ENCODE measurements at regions not wholly inside any gene's neighbourhood (a gene's known extent, or its start where the extent isn't known, plus 50 kb on each side); places are given as distances from the start of the nearest gene placed in this dataset.

GRCh38 chr1:221834698-221835513 is 93.0 kb upstream of the DUSP10 start:
- peaks cover under 1 to 27% of the 10 kb centered on the region in 2 donors for H3K4me1 ChIP-seq (ENCODE audit: control insufficient read depth in 2 of 2, insufficient read depth in 2 of 2, low read length in 2 of 2)
- ATAC-seq = no peak
- Mint-ChIP-seq H3K36me3 (peaks cover 0 to 9% (median 0%) of the 10 kb centered on the region in 5 donors), H3K4me3 (no peak overlapping the region), H3K4me1 (peaks cover 9 to 73% (median 16%) of the 10 kb centered on the region in 7 donors), H3K27me3 (peaks cover 0 to 5% (median 0%) of the 10 kb centered on the region in 5 donors), H3K9me3 (peaks cover 0 to 2% (median 0%) of the 10 kb centered on the region in 11 donors), H3K27ac (no peak overlapping the region)
- POLR2A ChIA-PET = no interaction called here
- no peaks in the 10 kb centered on the region for H3K9me3 ChIP-seq (ENCODE audit: control insufficient read depth in 2 of 3, low read length in 3 of 3)
- no peak overlapping the region for H3K27ac ChIP-seq (ENCODE audit: low read depth, low read length)
- no peaks in the 10 kb centered on the region for H3K36me3 ChIP-seq (ENCODE audit: control insufficient read depth in 2 of 3, insufficient read depth in 3 of 3, low read length in 3 of 3)
- no peak for DNase-seq
- H3K27me3 ChIP-seq (ENCODE audit: control insufficient read depth in 2 of 2, insufficient read depth in 2 of 2, low read length in 2 of 2) = no peaks in the 10 kb centered on the region
- CTCF ChIA-PET = interaction anchor here (0.6 kb wide), 1 partner anchor 759 kb away, joined by 5 read pairs; no protein-coding TSS in a partner anchor
- no peak overlapping the region for H3K4me3 ChIP-seq (ENCODE audit: low read length)
- intact Hi-C loops (cut with micrococcal nuclease) = loop anchor here in 1 of 2 donors (10.0 kb wide), 1 partner anchor 620 kb away; no protein-coding TSS in a partner anchor

- CTCF ChIA-PET = no interaction called here
- Mint-ChIP-seq H3K27ac (no peak overlapping the region), H3K27me3 (peaks cover 0 to 4% (median 0%) of the 10 kb centered on the region in 5 donors), H3K4me3 (no peak overlapping the region), H3K36me3 (peaks cover 0 to 12% (median 0%) of the 10 kb centered on the region in 5 donors), H3K4me1 (peaks cover 6 to 78% (median 19%) of the 10 kb centered on the region in 7 donors), H3K9me3 (peaks cover 0 to 1% (median 0%) of the 10 kb centered on the region in 11 donors)
- Histone ChIP-seq H3K4me3 (ENCODE audit: low read length) (no peak overlapping the region), H3K4me1 (ENCODE audit: control insufficient read depth in 2 of 2, insufficient read depth in 2 of 2, low read length in 2 of 2) (peaks cover 9 to 25% of the 10 kb centered on the region in 2 donors), H3K36me3 (ENCODE audit: control insufficient read depth in 2 of 3, insufficient read depth in 3 of 3, low read length in 3 of 3) (no peaks in the 10 kb centered on the region), H3K27me3 (ENCODE audit: control insufficient read depth in 2 of 2, insufficient read depth in 2 of 2, low read length in 2 of 2) (no peaks in the 10 kb centered on the region), H3K27ac (ENCODE audit: low read depth, low read length) (no peak overlapping the region), H3K9me3 (ENCODE audit: control insufficient read depth in 2 of 3, low read length in 3 of 3) (no peaks in the 10 kb centered on the region)
- intact Hi-C loops (cut with micrococcal nuclease) = loop anchor here in 1 of 2 donors (10.0 kb wide), 1 partner anchor 622 kb away; no protein-coding TSS in a partner anchor
- POLR2A ChIA-PET = no interaction called here
- ATAC-seq = no peak
- no peak for DNase-seq
Measured at GRCh38 chr1:221832617-221833016, 90.7 kb upstream of the DUSP10 start.

- intact Hi-C loops (cut with micrococcal nuclease) = loop anchor here in 1 of 2 donors (10.0 kb wide), 1 partner anchor 623 kb away; no protein-coding TSS in a partner anchor
- Mint-ChIP-seq H3K9me3 (peaks cover 0 to 1% (median 0%) of the 10 kb centered on the region in 11 donors), H3K4me3 (no peak overlapping the region), H3K36me3 (peaks cover 0 to 12% (median 0%) of the 10 kb centered on the region in 5 donors), H3K27me3 (no peaks in the 10 kb centered on the region), H3K27ac (no peak overlapping the region), H3K4me1 (peaks cover 3 to 79% (median 20%) of the 10 kb centered on the region in 7 donors)
- no peaks in the 10 kb centered on the region for H3K27me3 ChIP-seq (ENCODE audit: control insufficient read depth in 2 of 2, insufficient read depth in 2 of 2, low read length in 2 of 2)
- H3K4me1 ChIP-seq (ENCODE audit: control insufficient read depth in 2 of 2, insufficient read depth in 2 of 2, low read length in 2 of 2) = peaks cover 9 to 29% of the 10 kb centered on the region in 2 donors
- no peaks in the 10 kb centered on the region for H3K9me3 ChIP-seq (ENCODE audit: control insufficient read depth in 2 of 3, low read length in 3 of 3)
- POLR2A ChIA-PET = no interaction called here
- H3K36me3 ChIP-seq (ENCODE audit: control insufficient read depth in 2 of 3, insufficient read depth in 3 of 3, low read length in 3 of 3) = no peaks in the 10 kb centered on the region
- DNase-seq (no peak), ATAC-seq (no peak)
- CTCF ChIA-PET = no interaction called here
- H3K4me3 ChIP-seq (ENCODE audit: low read length) = no peak overlapping the region
- no peak overlapping the region for H3K27ac ChIP-seq (ENCODE audit: low read depth, low read length)
Measured at GRCh38 chr1:221832151-221832550, 90.3 kb upstream of the DUSP10 start.

GRCh38 chr1:221829327-221830015 is 87.6 kb upstream of the DUSP10 start:
- ATAC-seq (peak; percentile 88), DNase-seq (peak in 1 of 9 donors; percentile 42)
- CTCF ChIA-PET = no interaction called here
- H3K4me1 Mint-ChIP-seq = peaks cover 13 to 79% (median 29%) of the 10 kb centered on the region in 7 donors
- Histone ChIP-seq H3K36me3 (ENCODE audit: control insufficient read depth in 2 of 3, insufficient read depth in 3 of 3, low read length in 3 of 3) (no peaks in the 10 kb centered on the region), H3K4me3 (ENCODE audit: low read length) (peak overlapping the region; percentile 16), H3K27ac (ENCODE audit: low read depth, low read length) (no peak overlapping the region), H3K27me3 (ENCODE audit: control insufficient read depth in 2 of 2, insufficient read depth in 2 of 2, low read length in 2 of 2) (no peaks in the 10 kb centered on the region), H3K9me3 (ENCODE audit: control insufficient read depth in 2 of 3, low read length in 3 of 3) (no peaks in the 10 kb centered on the region), H3K4me1 (ENCODE audit: control insufficient read depth in 2 of 2, insufficient read depth in 2 of 2, low read length in 2 of 2) (peaks cover 15 to 36% of the 10 kb centered on the region in 2 donors)
- intact Hi-C loops (cut with micrococcal nuclease) = loop anchor here (1.0 to 10.0 kb wide), 6 partner anchors 35 to 625 kb away; partner anchors contain the start of gene DUSP10 (in 1 of the 2)
- peak overlapping the region in 4 of 10 donors; percentile 3 to 74 (median 44) for H3K4me3 Mint-ChIP-seq
- no peaks in the 10 kb centered on the region for H3K27me3 Mint-ChIP-seq
- H3K27ac Mint-ChIP-seq = peak overlapping the region in 3 of 9 donors; percentile 61 to 95 (median 68)
- H3K9me3 Mint-ChIP-seq = peaks cover 0 to 4% (median 0%) of the 10 kb centered on the region in 11 donors
- POLR2A ChIA-PET = no interaction called here
- peaks cover 0 to 23% (median 0%) of the 10 kb centered on the region in 5 donors for H3K36me3 Mint-ChIP-seq

- H3K9me3 Mint-ChIP-seq = peaks cover 0 to 7% (median 0%) of the 10 kb centered on the region in 11 donors
- no peaks in the 10 kb centered on the region for H3K9me3 ChIP-seq (ENCODE audit: control insufficient read depth in 2 of 3, low read length in 3 of 3)
- H3K36me3 Mint-ChIP-seq = peaks cover 0 to 21% (median 0%) of the 10 kb centered on the region in 5 donors
- no peak overlapping the region for H3K4me3 Mint-ChIP-seq
- peak overlapping the region in 2 of 9 donors; percentile 49 to 81 for H3K27ac Mint-ChIP-seq
- ChIA-PET CTCF (no interaction called here), POLR2A (no interaction called here)
- H3K27me3 ChIP-seq (ENCODE audit: control insufficient read depth in 2 of 2, insufficient read depth in 2 of 2, low read length in 2 of 2) = no peaks in the 10 kb centered on the region
- H3K27ac ChIP-seq (ENCODE audit: low read depth, low read length) = no peak overlapping the region
- H3K4me3 ChIP-seq (ENCODE audit: low read length) = no peak overlapping the region
- ATAC-seq (no peak), DNase-seq (no peak)
- no peaks in the 10 kb centered on the region for H3K36me3 ChIP-seq (ENCODE audit: control insufficient read depth in 2 of 3, insufficient read depth in 3 of 3, low read length in 3 of 3)
- intact Hi-C loops (cut with micrococcal nuclease) = loop anchor here in 1 of 2 donors (5.0 kb wide), 1 partner anchor 45 kb away; no protein-coding TSS in a partner anchor
- H3K4me1 ChIP-seq (ENCODE audit: control insufficient read depth in 2 of 2, insufficient read depth in 2 of 2, low read length in 2 of 2) = peaks cover 15 to 36% of the 10 kb centered on the region in 2 donors
- peaks cover 13 to 69% (median 29%) of the 10 kb centered on the region in 7 donors for H3K4me1 Mint-ChIP-seq
- H3K27me3 Mint-ChIP-seq = no peaks in the 10 kb centered on the region
Measured at GRCh38 chr1:221827307-221827642, 85.4 kb upstream of the DUSP10 start.

- intact Hi-C loops (cut with micrococcal nuclease) = loop anchor here in 1 of 2 donors (5.0 kb wide), 1 partner anchor 43 kb away; no protein-coding TSS in a partner anchor
- peaks cover 15 to 26% of the 10 kb centered on the region in 2 donors for H3K4me1 ChIP-seq (ENCODE audit: control insufficient read depth in 2 of 2, insufficient read depth in 2 of 2, low read length in 2 of 2)
- no peak for ATAC-seq
- ChIA-PET POLR2A (no interaction called here), CTCF (no interaction called here)
- no peaks in the 10 kb centered on the region for H3K27me3 ChIP-seq (ENCODE audit: control insufficient read depth in 2 of 2, insufficient read depth in 2 of 2, low read length in 2 of 2)
- DNase-seq = no peak
- H3K36me3 Mint-ChIP-seq = peaks cover 0 to 20% (median 0%) of the 10 kb centered on the region in 5 donors
- no peaks in the 10 kb centered on the region for H3K27me3 Mint-ChIP-seq
- no peak overlapping the region for H3K4me3 ChIP-seq (ENCODE audit: low read length)
- H3K4me3 Mint-ChIP-seq = no peak overlapping the region
- H3K9me3 ChIP-seq (ENCODE audit: control insufficient read depth in 2 of 3, low read length in 3 of 3) = no peaks in the 10 kb centered on the region
- H3K9me3 Mint-ChIP-seq = peaks cover 0 to 7% (median 0%) of the 10 kb centered on the region in 11 donors
- no peaks in the 10 kb centered on the region for H3K36me3 ChIP-seq (ENCODE audit: control insufficient read depth in 2 of 3, insufficient read depth in 3 of 3, low read length in 3 of 3)
- H3K4me1 Mint-ChIP-seq = peaks cover 13 to 51% (median 26%) of the 10 kb centered on the region in 7 donors
- no peak overlapping the region for H3K27ac ChIP-seq (ENCODE audit: low read depth, low read length)
- peak overlapping the region in 1 of 9 donors; percentile 34 for H3K27ac Mint-ChIP-seq
Measured at GRCh38 chr1:221824909-221825308, 83.0 kb upstream of the DUSP10 start.

Data from naive thymus-derived CD4-positive, alpha-beta T cell (primary cell).